A673 (cell line): ENCODE measurements at regions not wholly inside any gene's neighbourhood (a gene's known extent, or its start where the extent isn't known, plus 50 kb on each side); places are given as distances from the start of the nearest gene placed in this dataset.

ENCODE experiments used
- CTCF ChIP-seq: fragments of 300-800, 200-600 bp; sonication (generic); conservative IDR thresholded peaks from 2 replicates; pipeline ENCODE4 v1.5.1; 2017; ENCODE audit warnings: low read depth, mild to moderate bottlenecking, antibody characterized with exemption, low read length, moderate library complexity, mixed read lengths
- EZH2 ChIP-seq: fragments of 200-600 bp; sonication (generic); IDR thresholded peaks from 2 replicates; pipeline ENCODE4 v1.6.1; 2017; ENCODE audit warnings: borderline replicate concordance, low read depth, mild to moderate bottlenecking, mixed read lengths, antibody characterized with exemption, low read length; ENCODE audit not compliant: poor library complexity, severe bottlenecking

DNA sequence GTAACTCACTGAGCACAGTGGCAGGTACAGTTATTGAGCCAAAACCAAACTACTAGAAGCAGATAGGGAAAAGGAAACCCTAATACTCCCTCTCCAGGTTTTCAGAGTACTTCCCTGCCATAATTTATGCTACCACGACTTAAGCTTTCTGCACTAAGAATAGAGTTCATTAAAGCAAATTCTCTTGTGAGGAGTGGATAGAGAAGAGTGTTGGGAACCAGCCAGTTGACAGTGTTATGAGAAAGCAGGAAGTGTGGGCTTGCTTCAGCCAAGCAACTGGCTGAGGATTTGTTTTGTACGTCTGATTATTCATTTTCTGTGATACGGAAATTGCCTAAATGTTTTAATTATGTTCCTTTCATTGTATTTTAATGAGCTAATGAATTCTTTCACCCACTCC lies 280.5 kb downstream of the KIF20B start:
- TF ChIP-seq CTCF (no peak), EZH2 (no peak)
